ENCODE measurements at regions not wholly inside any gene's neighbourhood (a gene's known extent, or its start where the extent isn't known, plus 50 kb on each side); places are given as distances from the start of the nearest gene placed in this dataset.

DNA sequence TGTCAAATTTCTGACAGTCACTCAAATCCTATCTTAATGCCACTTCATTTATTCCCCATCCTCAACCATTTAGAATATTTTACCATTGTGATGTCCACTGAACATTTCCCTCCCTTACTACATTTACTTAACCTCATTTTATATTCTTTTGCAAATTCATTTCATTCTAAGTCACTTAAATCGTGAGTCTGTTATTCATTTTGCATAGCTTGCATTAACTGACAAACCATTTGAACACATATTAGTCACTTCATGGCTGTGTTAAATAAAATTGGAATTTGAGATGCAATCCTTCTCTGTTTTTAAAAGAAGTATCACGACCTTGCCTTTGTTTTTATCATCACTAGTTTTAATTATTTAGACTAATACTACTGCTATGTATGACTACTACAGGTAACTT is 199.4 kb upstream of the COL11A1 start:
- TF ChIP-seq EZH2 (IDR thresholded peaks at IDR 0.05), result no peak
- TF ChIP-seq, protein P1, sequence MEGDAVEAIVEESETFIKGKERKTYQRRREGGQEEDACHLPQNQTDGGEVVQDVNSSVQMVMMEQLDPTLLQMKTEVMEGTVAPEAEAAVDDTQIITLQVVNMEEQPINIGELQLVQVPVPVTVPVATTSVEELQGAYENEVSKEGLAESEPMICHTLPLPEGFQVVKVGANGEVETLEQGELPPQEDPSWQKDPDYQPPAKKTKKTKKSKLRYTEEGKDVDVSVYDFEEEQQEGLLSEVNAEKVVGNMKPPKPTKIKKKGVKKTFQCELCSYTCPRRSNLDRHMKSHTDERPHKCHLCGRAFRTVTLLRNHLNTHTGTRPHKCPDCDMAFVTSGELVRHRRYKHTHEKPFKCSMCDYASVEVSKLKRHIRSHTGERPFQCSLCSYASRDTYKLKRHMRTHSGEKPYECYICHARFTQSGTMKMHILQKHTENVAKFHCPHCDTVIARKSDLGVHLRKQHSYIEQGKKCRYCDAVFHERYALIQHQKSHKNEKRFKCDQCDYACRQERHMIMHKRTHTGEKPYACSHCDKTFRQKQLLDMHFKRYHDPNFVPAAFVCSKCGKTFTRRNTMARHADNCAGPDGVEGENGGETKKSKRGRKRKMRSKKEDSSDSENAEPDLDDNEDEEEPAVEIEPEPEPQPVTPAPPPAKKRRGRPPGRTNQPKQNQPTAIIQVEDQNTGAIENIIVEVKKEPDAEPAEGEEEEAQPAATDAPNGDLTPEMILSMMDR (IDR thresholded peaks at IDR 0.05), result no peak

Measured in neural progenitor cell (in vitro differentiated cells).